Glutamatergic neuron (in vitro differentiated cells): ENCODE measurements at regions not wholly inside any gene's neighbourhood (a gene's known extent, or its start where the extent isn't known, plus 50 kb on each side); places are given as distances from the start of the nearest gene placed in this dataset.

Experiments used
- DNase-seq: peaks from one replicate; pipeline ENCODE4 v3.0.0; 2022
- H3K27ac Mint-ChIP-seq: one replicate; pipeline ENCODE4 v1.8.0; 2020; ENCODE audit warnings: mild to moderate bottlenecking, mixed read lengths, inconsistent platforms; ENCODE audit not compliant: unreplicated experiment
- H3K27me3 Mint-ChIP-seq: one replicate; pipeline ENCODE4 v1.8.0; 2020; ENCODE audit warnings: mild to moderate bottlenecking, moderate library complexity, mixed read lengths, inconsistent platforms; ENCODE audit not compliant: unreplicated experiment
- H3K36me3 Mint-ChIP-seq: one replicate; pipeline ENCODE4 v1.8.0; 2020; ENCODE audit warnings: mild to moderate bottlenecking, mixed read lengths, inconsistent platforms; ENCODE audit not compliant: unreplicated experiment
- H3K4me1 Mint-ChIP-seq: one replicate; pipeline ENCODE4 v1.8.0; 2020; ENCODE audit warnings: mild to moderate bottlenecking, low read depth, mixed read lengths, inconsistent platforms; ENCODE audit not compliant: unreplicated experiment
- H3K4me3 Mint-ChIP-seq: one replicate; pipeline ENCODE4 v1.8.0; 2020; ENCODE audit warnings: mild to moderate bottlenecking, mixed read lengths, inconsistent platforms; ENCODE audit not compliant: unreplicated experiment
- H3K9me3 Mint-ChIP-seq: one replicate; pipeline ENCODE4 v1.8.0; 2020; ENCODE audit warnings: mild to moderate bottlenecking, moderate library complexity, mixed read lengths, inconsistent platforms; ENCODE audit not compliant: unreplicated experiment
- TF ChIP-seq, protein P1 (sequence below): fragments of 200-600 bp; sonication (generic); IDR thresholded peaks from one replicate; pipeline ENCODE4 v1.5.0; 2021; ENCODE audit not compliant: partially characterized antibody, unreplicated experiment

DNA sequence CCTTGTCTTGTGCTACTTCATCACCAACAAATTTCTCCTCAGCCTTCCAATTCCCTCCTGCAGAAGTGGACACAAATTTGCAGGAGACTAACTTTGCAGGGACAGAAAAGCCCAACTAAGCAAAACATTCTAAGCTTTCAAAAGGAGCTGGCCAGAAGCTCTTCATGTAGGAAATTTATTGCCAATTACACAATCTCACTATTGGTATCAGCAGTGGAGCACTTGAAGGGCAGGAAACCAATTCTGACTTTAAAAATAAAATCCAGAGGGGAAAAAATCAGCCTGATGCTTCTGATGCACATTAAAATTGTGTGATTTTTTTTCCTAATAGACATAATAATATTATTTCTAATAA is 193.3 kb downstream of the LY86 start:
- Mint-ChIP-seq H3K27ac (no peak overlapping the region), H3K4me1 (no peaks in the 10 kb centered on the region), H3K27me3 (no peaks in the 10 kb centered on the region), H3K4me3 (no peak overlapping the region), H3K9me3 (no peaks in the 10 kb centered on the region), H3K36me3 (peaks cover 6% of the 10 kb centered on the region)
- no peak for DNase-seq
- TF ChIP-seq, protein P1, sequence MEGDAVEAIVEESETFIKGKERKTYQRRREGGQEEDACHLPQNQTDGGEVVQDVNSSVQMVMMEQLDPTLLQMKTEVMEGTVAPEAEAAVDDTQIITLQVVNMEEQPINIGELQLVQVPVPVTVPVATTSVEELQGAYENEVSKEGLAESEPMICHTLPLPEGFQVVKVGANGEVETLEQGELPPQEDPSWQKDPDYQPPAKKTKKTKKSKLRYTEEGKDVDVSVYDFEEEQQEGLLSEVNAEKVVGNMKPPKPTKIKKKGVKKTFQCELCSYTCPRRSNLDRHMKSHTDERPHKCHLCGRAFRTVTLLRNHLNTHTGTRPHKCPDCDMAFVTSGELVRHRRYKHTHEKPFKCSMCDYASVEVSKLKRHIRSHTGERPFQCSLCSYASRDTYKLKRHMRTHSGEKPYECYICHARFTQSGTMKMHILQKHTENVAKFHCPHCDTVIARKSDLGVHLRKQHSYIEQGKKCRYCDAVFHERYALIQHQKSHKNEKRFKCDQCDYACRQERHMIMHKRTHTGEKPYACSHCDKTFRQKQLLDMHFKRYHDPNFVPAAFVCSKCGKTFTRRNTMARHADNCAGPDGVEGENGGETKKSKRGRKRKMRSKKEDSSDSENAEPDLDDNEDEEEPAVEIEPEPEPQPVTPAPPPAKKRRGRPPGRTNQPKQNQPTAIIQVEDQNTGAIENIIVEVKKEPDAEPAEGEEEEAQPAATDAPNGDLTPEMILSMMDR, result no peak

DNA sequence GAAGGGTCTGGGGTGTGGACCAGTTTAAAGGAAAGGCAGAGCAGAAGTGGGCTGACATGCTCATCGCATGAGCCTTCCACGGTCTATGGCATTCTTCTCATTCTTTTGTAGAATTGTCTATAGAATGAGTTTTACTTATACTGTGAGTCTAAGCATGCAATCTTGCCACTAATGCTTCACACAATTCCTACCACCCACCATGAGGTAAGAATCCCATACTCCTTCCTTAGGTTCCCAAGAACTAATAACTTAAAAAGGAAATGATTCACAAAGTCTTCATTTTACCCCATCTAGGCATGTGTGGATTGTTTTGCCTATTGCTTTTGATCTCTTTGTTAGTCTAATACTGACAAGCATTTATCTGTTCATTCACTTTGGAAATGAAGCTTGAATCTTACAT is 195.2 kb downstream of the LY86 start:
- Mint-ChIP-seq H3K4me1 (peaks cover 4% of the 10 kb centered on the region), H3K4me3 (no peak overlapping the region), H3K27me3 (no peaks in the 10 kb centered on the region), H3K36me3 (peaks cover 6% of the 10 kb centered on the region), H3K9me3 (no peaks in the 10 kb centered on the region), H3K27ac (no peak overlapping the region)
- DNase-seq, result no peak
- TF ChIP-seq, protein P1, result no peak

DNA sequence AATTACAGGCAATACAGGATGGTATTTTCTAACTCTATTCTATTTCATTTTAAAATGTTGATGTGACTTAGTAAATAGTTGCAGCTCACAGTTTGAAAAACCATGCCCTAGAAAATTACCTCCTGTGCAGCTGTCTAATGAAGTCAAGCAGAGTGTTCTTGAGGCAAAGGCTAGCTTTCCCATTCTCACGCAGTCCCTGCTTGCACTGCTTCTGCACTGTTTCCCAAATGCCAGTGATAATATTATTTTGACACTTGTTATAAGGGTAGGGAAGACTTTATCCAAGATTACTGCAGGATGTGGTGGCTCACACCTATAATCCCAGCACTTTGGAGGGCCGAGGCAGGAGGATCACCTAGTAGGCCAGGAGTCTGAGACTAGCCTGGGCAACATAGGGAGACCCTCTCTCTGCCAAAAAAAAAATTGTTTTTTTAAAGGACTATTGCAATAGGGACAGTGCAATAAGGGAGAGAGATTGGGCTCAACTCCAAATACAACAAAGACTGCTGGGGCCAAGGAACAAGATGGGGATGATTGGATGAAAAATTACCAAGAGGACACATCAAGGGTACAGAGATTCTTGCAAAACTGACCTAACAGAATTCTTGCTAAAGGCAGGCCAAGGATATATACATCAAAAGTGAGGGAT is 196.1 kb downstream of the LY86 start:
- no peaks in the 10 kb centered on the region for H3K9me3 Mint-ChIP-seq
- DNase-seq, result no peak
- H3K4me1 Mint-ChIP-seq, result peaks cover 5% of the 10 kb centered on the region
- TF ChIP-seq, protein P1, result no peak
- no peak overlapping the region for H3K4me3 Mint-ChIP-seq
- H3K27ac Mint-ChIP-seq, result no peak overlapping the region
- H3K27me3 Mint-ChIP-seq, result no peaks in the 10 kb centered on the region
- peaks cover under 1% of the 10 kb centered on the region for H3K36me3 Mint-ChIP-seq

DNA sequence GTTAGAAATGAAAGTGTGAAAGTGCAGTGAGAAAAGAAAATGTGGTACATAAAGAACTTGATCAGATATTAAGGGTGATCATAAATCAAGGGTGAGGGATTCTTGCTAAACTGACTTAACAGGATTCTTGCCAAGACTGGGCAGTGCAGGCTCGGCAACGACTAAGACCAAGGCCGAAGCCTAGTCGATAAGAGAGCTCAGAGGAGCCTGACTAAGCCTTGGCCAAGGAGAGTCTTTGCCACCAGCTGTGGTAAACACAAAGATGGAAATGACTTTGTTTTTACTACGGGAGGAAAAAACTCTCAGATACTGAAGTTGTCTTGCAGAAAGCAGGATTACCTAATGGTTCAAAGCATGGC is 196.6 kb downstream of the LY86 start:
- H3K27me3 Mint-ChIP-seq, result no peaks in the 10 kb centered on the region

DNA sequence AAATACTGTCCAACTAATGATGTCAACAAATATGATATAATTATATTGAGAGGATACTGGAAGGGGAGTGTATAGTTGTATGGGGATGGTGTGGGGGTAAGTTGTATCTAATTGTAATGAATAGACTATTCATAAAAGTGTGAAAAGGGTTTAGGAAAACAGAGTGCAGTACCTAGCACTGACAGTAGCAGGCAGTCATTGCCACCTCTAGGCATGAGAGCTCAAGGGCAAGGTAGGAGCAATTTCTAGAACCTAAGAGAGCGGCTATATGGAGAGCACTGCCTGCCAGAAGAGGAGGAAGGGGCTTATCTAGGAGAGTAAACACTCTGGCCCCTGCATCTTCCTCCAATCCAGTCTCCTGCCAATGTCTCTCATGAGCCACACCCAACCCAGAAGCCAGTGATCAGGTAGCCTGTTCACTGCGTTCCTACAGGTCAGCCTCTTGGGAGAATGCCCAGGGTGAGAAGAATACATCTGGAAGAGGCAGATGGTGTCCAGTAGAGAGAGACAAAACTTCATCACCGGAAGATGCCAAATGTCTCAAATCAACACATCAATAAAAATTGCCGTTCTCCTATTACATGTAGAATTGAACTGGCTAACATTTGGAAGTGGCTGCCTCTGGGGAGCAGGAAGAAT is 200.0 kb downstream of the LY86 start:
- H3K9me3 Mint-ChIP-seq, result no peaks in the 10 kb centered on the region
- peaks cover 5% of the 10 kb centered on the region for H3K4me1 Mint-ChIP-seq
- no peak overlapping the region for H3K4me3 Mint-ChIP-seq
- peaks cover 5% of the 10 kb centered on the region for H3K27me3 Mint-ChIP-seq
- TF ChIP-seq, protein P1, result peak; percentile 61
- H3K36me3 Mint-ChIP-seq, result no peaks in the 10 kb centered on the region
- DNase-seq, result no peak
- H3K27ac Mint-ChIP-seq, result no peak overlapping the region

More for the DNA sequence above, 196.6 kb downstream of the LY86 start:
- TF ChIP-seq, protein P1, result no peak
- DNase-seq, result no peak
- H3K27ac Mint-ChIP-seq, result no peak overlapping the region
- H3K4me3 Mint-ChIP-seq, result no peak overlapping the region
- no peaks in the 10 kb centered on the region for H3K9me3 Mint-ChIP-seq
- peaks cover 5% of the 10 kb centered on the region for H3K4me1 Mint-ChIP-seq
- H3K36me3 Mint-ChIP-seq, result no peaks in the 10 kb centered on the region
